Osteocyte (in vitro differentiated cells): ENCODE measurements at regions not wholly inside any gene's neighbourhood (a gene's known extent, or its start where the extent isn't known, plus 50 kb on each side); places are given as distances from the start of the nearest gene placed in this dataset.
"Not testable (repeated sequence)": the region's sequence is repeated elsewhere in the genome, so short reads cannot be mapped to it uniquely, and the experiment has no call there.

Source experiments
- DNase-seq: peaks from one replicate; pipeline ENCODE4 v3.0.0; 2021; ENCODE audit warnings: mixed read lengths; ENCODE audit not compliant: unreplicated experiment; ENCODE audit errors: extremely low spot score
- H3K27ac Mint-ChIP-seq: one replicate; pipeline ENCODE4 v1.8.0; 2021; ENCODE audit warnings: mild to moderate bottlenecking, mixed read lengths; ENCODE audit not compliant: unreplicated experiment
- H3K27me3 Mint-ChIP-seq: one replicate; pipeline ENCODE4 v1.8.0; 2021; ENCODE audit warnings: mixed read lengths; ENCODE audit not compliant: unreplicated experiment
- H3K36me3 Mint-ChIP-seq: one replicate; pipeline ENCODE4 v1.8.0; 2021; ENCODE audit warnings: mixed read lengths; ENCODE audit not compliant: unreplicated experiment
- H3K4me1 Mint-ChIP-seq: one replicate; pipeline ENCODE4 v1.8.0; 2021; ENCODE audit warnings: mixed read lengths; ENCODE audit not compliant: unreplicated experiment
- H3K4me3 Mint-ChIP-seq: one replicate; pipeline ENCODE4 v1.8.0; 2021; ENCODE audit warnings: mild to moderate bottlenecking, moderate library complexity, mixed read lengths; ENCODE audit not compliant: unreplicated experiment
- H3K9me3 Mint-ChIP-seq: one replicate; pipeline ENCODE4 v1.8.0; 2021; ENCODE audit warnings: mixed read lengths; ENCODE audit not compliant: unreplicated experiment
- CTCF ChIP-seq: fragments of 200-600 bp; sonication (generic); IDR thresholded peaks from 2 replicates; pipeline ENCODE4 v1.5.0; 2021; ENCODE audit warnings: antibody characterized with exemption, mild to moderate bottlenecking, moderate library complexity

DNA sequence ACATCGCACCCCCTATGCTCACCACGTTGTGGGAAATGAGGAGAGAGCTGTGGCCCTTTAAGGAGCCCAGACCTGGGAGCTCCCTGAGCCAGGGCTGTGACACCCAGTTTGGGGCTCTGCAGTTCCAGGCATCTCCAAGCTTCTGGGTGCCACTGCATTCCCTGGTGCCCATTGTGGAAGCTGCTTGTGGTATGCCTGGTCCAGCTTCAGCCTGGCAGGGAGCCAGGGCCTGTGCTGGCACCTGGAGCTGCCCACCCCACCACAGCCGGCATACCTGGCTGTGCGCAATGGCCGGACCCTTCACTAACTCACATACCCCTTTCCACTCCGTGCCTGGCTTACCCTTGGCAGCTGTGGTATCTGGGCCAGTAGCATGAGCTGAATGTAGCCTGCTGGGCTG is 107.9 kb upstream of the OR4E1 start:
- Mint-ChIP-seq H3K36me3 (no peaks in the 10 kb centered on the region), H3K9me3 (no peaks in the 10 kb centered on the region), H3K4me1 (no peaks in the 10 kb centered on the region), H3K4me3 (no peak overlapping the region), H3K27ac (no peak overlapping the region), H3K27me3 (no peaks in the 10 kb centered on the region)
- TF ChIP-seq CTCF: no peak
- no peak for DNase-seq

GRCh38 chr14:21780429-21781084 is 106.9 kb upstream of the OR4E1 start:
- Mint-ChIP-seq H3K27ac (no peak overlapping the region), H3K9me3 (no peaks in the 10 kb centered on the region), H3K4me1 (no peaks in the 10 kb centered on the region), H3K27me3 (no peaks in the 10 kb centered on the region), H3K4me3 (no peak overlapping the region), H3K36me3 (no peaks in the 10 kb centered on the region)
- DNase-seq: no peak
- no peak for TF ChIP-seq CTCF

- Mint-ChIP-seq H3K4me3 (no peak overlapping the region), H3K4me1 (no peaks in the 10 kb centered on the region), H3K9me3 (no peaks in the 10 kb centered on the region), H3K36me3 (no peaks in the 10 kb centered on the region), H3K27ac (no peak overlapping the region), H3K27me3 (no peaks in the 10 kb centered on the region)
- no peak for TF ChIP-seq CTCF
- no peak for DNase-seq
These were observed 98.1 kb upstream of the OR4E1 start for GRCh38 chr14:21771671-21772070.

- Mint-ChIP-seq H3K27me3 (no peaks in the 10 kb centered on the region), H3K36me3 (no peaks in the 10 kb centered on the region), H3K4me1 (no peaks in the 10 kb centered on the region), H3K9me3 (no peaks in the 10 kb centered on the region), H3K4me3 (no peak overlapping the region), H3K27ac (no peak overlapping the region)
- DNase-seq: no peak
- no peak for TF ChIP-seq CTCF
These were observed 95.2 kb upstream of the OR4E1 start for GRCh38 chr14:21768875-21769257.

- H3K36me3 Mint-ChIP-seq: no peaks in the 10 kb centered on the region
- H3K27me3 Mint-ChIP-seq: no peaks in the 10 kb centered on the region
- no peak for DNase-seq
- H3K9me3 Mint-ChIP-seq: no peaks in the 10 kb centered on the region
- peak; percentile 41 for TF ChIP-seq CTCF
- H3K4me3 Mint-ChIP-seq: no peak overlapping the region
- H3K4me1 Mint-ChIP-seq: no peaks in the 10 kb centered on the region
- no peak overlapping the region for H3K27ac Mint-ChIP-seq
These were observed 94.7 kb upstream of the OR4E1 start for GRCh38 chr14:21768116-21768874.

- not testable (repeated sequence) for H3K27ac Mint-ChIP-seq, H3K27me3 Mint-ChIP-seq, H3K4me1 Mint-ChIP-seq, H3K9me3 Mint-ChIP-seq, H3K4me3 Mint-ChIP-seq, H3K36me3 Mint-ChIP-seq, DNase-seq
These were observed 86.7 kb upstream of the OR4E1 start for GRCh38 chr14:21760360-21760759.
